ENCODE measurements at regions not wholly inside any gene's neighbourhood (a gene's known extent, or its start where the extent isn't known, plus 50 kb on each side); places are given as distances from the start of the nearest gene placed in this dataset.

DNA sequence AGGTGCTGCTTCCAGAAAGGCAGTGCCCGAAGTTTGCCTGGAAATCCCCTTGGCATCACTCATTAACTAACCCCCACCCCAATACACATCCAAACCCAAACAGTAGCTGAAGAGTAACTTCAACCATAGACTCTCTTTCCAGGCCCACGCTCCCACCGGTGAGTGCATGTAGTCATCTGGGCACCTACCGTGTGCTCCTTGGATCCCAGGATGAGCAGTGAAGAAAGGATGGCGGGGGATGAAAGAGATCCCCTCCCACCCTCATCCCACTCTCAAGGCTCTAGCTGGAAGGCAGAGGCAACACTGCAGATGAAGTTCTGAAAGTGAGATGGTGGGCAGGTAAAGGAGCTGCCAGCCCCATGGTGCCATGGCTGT is 305.0 kb downstream of the SOX9 start:
- DNase-seq (ENCODE audit: low read depth, low spot score): no peak
- H3K4me3 ChIP-seq (ENCODE audit: low read depth, low read length): no peak overlapping the region
- CTCF ChIA-PET: interaction anchor here (1.0 to 1.2 kb wide), 2 partner anchors 9 to 952 kb away, joined by 3 to 5 read pairs; no protein-coding TSS in a partner anchor
- TF ChIP-seq, protein P1, sequence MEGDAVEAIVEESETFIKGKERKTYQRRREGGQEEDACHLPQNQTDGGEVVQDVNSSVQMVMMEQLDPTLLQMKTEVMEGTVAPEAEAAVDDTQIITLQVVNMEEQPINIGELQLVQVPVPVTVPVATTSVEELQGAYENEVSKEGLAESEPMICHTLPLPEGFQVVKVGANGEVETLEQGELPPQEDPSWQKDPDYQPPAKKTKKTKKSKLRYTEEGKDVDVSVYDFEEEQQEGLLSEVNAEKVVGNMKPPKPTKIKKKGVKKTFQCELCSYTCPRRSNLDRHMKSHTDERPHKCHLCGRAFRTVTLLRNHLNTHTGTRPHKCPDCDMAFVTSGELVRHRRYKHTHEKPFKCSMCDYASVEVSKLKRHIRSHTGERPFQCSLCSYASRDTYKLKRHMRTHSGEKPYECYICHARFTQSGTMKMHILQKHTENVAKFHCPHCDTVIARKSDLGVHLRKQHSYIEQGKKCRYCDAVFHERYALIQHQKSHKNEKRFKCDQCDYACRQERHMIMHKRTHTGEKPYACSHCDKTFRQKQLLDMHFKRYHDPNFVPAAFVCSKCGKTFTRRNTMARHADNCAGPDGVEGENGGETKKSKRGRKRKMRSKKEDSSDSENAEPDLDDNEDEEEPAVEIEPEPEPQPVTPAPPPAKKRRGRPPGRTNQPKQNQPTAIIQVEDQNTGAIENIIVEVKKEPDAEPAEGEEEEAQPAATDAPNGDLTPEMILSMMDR (IDR thresholded peaks at IDR 0.05; ENCODE audit: insufficient read depth, low read length, missing control alignments): no peak
- POLR2A ChIA-PET: interaction anchor here (0.5 to 0.6 kb wide), 2 partner anchors 8 to 40 kb away, joined by 3 to 6 read pairs; no protein-coding TSS in a partner anchor

DNA sequence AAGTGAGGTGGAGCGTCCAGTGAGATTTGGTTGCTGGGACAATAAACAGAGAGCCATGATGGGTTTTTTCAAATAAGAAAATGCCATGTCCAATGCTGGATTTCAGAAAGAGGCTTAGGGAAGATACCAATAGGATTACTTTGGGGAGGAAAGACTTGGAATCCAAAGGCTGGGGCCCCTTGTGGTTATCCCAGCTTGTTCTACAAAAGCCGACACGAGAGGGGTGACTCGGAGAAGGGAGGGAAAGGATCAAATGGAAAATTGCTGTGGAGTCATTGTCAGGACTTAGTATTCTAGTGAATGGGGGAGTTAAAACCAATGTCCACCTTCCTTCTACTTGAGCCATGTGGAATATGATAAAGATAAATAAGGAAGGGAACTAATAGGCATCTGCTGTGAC is 305.5 kb downstream of the SOX9 start:
- CTCF ChIA-PET: interaction anchor here (1.2 kb wide), 1 partner anchor 9 kb away, joined by 5 read pairs; no protein-coding TSS in a partner anchor
- DNase-seq (ENCODE audit: low read depth, low spot score): no peak
- TF ChIP-seq, protein P1 (IDR thresholded peaks at IDR 0.05; ENCODE audit: insufficient read depth, low read length, missing control alignments): no peak
- POLR2A ChIA-PET: interaction anchor here (0.6 kb wide), 1 partner anchor 39 kb away, joined by 3 read pairs; no protein-coding TSS in a partner anchor
- H3K4me3 ChIP-seq (ENCODE audit: low read depth, low read length): no peak overlapping the region

DNA sequence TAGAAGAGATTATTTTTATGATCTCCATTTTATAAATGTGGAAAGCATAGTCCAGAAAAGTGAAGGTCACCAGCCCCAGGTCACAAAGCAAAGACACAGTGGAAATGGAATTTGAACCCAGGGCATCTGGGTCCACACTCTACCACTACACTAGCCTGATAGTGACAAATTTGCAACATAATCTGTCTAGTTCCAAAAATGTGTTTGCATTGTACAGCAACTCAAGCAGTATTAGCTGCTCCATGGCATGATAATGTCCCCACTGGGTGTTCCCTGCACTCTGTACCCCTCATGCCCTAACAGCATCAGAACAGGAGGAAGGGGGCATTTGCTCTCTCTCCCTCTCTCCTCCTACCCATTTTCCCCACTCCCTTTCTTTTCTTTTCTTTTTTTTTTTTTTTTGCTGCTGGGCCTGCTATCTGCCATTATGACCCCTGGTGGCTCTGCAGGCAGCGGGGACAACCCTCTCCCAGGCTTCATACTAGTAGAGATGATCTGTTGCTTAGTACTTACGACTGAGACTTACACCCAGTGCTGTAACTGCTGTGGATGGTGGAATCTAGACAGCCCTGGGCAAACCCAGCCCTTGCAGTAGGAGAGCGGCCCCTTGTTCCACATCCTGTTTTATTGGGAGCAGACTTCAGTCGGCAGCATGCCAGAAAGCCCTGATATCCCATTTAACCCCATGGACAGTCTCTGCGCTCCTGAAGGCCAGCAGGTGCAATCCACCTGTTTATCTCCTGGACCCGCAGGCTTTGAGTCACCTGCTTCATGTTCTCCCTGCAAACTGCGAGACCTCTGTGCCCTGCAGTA is 306.3 kb downstream of the SOX9 start:
- ChIA-PET POLR2A (no interaction called here), CTCF (interaction anchor here (1.2 kb wide), 1 partner anchor 8 kb away, joined by 5 read pairs; no protein-coding TSS in a partner anchor)
- H3K4me3 ChIP-seq (ENCODE audit: low read depth, low read length): no peak overlapping the region
- TF ChIP-seq, protein P1 (IDR thresholded peaks at IDR 0.05; ENCODE audit: insufficient read depth, low read length, missing control alignments): no peak
- DNase-seq (ENCODE audit: low read depth, low spot score): no peak

DNA sequence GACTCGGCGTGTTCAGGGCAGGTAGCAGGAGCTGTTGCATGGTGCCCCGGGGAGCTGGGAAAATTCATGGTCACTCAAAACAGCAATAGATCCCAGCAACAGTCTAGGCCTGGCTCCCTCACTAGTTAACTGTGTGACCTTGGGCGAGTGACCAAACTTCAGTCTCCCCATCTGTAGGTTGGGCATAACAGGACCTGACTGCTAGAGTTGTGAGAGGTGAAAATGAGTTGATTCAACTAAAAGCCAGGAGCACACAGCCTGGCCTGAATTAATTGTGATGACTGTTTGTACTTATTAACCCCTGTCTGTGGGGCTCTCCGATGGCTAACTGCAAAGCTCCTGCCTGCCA is 306.9 kb downstream of the SOX9 start:
- no peak for DNase-seq (ENCODE audit: low read depth, low spot score)
- CTCF ChIA-PET: interaction anchor here (0.9 kb wide), 1 partner anchor 10 kb away, joined by 3 read pairs; no protein-coding TSS in a partner anchor
- H3K4me3 ChIP-seq (ENCODE audit: low read depth, low read length): no peak overlapping the region
- POLR2A ChIA-PET: no interaction called here
- TF ChIP-seq, protein P1 (IDR thresholded peaks at IDR 0.05; ENCODE audit: insufficient read depth, low read length, missing control alignments): no peak

DNA sequence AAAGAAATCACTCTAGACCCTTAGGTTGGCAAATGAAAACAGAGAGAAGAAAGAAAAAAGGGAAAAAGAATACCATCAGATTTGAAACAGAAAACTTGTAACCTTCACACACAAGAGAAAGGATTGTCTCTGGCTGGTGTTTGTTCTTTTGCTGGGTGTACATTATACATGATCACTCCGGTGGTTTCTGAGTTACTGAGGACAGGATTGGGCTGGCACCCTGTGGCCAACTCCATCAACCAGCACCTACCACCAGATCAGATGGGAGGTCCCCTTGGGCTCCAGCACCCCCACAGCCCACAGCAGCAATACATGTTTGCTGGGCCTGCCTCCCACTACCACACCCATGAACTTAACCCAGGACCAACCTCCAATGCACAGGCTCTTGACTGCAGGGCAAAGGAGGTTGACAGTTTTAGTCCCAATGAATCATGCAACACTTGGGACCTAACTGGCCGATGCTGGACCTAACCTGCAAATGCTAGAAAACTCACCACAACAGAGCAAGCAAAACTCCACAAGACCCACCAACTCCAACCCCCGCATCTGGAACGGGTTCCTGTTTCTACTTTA is 308.3 kb downstream of the SOX9 start:
- CTCF ChIA-PET: no interaction called here

More for the DNA sequence above, 308.3 kb downstream of the SOX9 start:
- POLR2A ChIA-PET: no interaction called here
- H3K4me3 ChIP-seq (ENCODE audit: low read depth, low read length): no peak overlapping the region
- TF ChIP-seq, protein P1 (IDR thresholded peaks at IDR 0.05; ENCODE audit: insufficient read depth, low read length, missing control alignments): no peak
- DNase-seq (ENCODE audit: low read depth, low spot score): no peak
